HTR-8/SVneo (cell line): ENCODE measurements at regions not wholly inside any gene's neighbourhood (a gene's known extent, or its start where the extent isn't known, plus 50 kb on each side); places are given as distances from the start of the nearest gene placed in this dataset.

ENCODE experiments used
- DNase-seq: peaks from one replicate; pipeline ENCODE4 v3.0.0; 2011; ENCODE audit warnings: low spot score, mixed read lengths; ENCODE audit not compliant: insufficient read length
- FAIRE-seq: peaks from 2 replicates; lab custom pipeline; 2011; peaks lifted over from hg19 to GRCh38; lab: Jason Lieb, UNC

GRCh38 chr2:46831869-46832265 is 83.7 kb downstream of the MCFD2 start:
- no peak for DNase-seq
- FAIRE-seq = no peak

DNA sequence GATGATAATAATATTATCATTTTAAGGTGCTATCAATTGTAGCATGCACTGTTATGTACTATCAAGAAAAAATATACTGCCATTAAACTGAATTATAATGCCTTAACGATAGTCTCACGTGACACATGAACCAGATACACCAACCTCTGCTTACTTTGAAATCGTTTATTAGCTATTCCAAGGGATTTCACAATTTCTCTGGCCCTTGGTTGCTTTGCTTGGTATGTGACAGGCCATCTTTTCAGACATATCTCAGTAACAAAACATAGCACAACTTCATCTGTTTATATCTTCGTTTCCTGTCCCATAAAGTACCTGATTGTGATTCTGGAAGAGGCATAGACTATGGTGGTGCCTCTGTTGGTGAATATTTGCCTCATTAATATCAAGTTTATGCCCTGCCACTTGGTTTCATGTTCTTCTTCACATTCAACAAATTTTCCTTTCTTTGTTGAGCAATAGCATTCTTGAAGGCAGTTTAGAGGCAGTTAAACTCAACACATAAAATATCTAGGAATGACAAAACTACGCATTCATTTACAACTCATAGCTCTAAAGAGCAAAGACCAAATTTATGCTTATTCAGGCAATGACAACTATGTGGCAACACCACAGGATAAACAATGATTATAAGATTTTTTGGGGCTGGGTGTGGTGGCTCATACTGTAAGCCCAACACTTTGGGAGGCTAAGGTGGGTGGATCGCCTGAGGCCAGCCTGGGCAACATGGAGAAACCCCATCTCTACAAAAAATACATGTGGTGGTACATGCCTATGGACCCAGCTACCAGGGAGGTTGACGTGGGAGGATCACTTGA is 84.3 kb downstream of the MCFD2 start:
- DNase-seq = no peak
- no peak for FAIRE-seq

- FAIRE-seq (no peak), DNase-seq (no peak)
Measured at GRCh38 chr2:46829231-46829995, 86.2 kb downstream of the MCFD2 start.

- DNase-seq (no peak), FAIRE-seq (no peak)
Measured at GRCh38 chr2:46828491-46829230, 86.9 kb downstream of the MCFD2 start.

DNA sequence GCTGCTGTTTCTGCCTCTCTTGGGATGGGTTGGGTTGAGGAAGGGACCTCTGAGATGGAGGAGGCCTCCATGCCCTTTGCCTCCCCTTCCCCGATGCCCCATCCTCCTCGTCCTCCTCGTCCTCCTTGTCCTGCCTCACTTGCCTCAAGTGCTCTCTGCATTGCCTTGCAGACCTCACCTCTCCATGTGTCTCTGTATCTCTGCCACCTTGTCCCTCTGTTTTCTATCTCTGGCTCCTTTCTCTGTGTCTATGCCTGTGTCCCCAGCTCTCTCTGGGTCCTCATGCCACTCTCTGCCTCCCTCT is 87.5 kb downstream of the MCFD2 start:
- no peak for FAIRE-seq
- DNase-seq = no peak

- FAIRE-seq = peak; percentile 86
- no peak for DNase-seq
Measured at GRCh38 chr2:46827274-46828134, 88.1 kb downstream of the MCFD2 start.

DNA sequence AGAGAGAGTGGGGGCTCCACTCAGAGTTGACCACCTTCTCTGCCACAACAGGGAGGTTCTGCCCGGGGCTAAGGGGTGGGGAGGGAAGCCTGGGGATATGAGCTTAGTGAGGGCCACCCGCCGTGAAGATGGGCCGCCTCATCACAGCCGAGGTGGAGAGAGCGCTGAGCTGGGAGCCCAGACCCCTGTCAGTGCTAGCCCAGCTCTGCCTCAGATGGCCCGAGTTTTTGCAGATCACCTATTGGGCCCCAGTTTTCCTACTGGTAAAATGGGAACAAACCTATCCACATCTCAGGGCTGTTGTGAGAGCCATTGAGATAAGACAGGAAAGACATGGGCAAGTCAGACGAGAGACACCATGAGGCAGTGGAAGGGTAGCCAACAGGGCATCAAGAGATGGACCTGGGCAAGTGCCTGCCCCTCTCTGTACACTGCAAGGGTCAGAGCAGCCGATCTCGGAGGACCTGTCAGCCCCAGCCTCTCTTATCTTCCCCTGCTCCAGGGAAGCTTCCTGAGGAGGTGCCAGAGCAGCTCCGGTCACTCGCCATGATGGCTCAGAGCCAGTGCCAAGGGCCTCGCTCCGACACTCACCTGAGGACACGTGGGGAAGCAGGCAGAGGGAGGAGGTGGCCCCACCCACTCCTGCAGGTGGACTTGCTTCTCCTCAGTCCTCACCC is 88.9 kb downstream of the MCFD2 start:
- no peak for FAIRE-seq
- DNase-seq = no peak

- DNase-seq (no peak), FAIRE-seq (no peak)
Measured at GRCh38 chr2:46825939-46826568, 89.6 kb downstream of the MCFD2 start.

GRCh38 chr2:46825231-46825938 is 90.2 kb downstream of the MCFD2 start:
- no peak for FAIRE-seq

GRCh38 chr2:46824611-46825010 is 91.0 kb downstream of the MCFD2 start:
- FAIRE-seq = no peak

More at GRCh38 chr2:46825231-46825938, 90.2 kb downstream of the MCFD2 start:
- DNase-seq = no peak

DNA sequence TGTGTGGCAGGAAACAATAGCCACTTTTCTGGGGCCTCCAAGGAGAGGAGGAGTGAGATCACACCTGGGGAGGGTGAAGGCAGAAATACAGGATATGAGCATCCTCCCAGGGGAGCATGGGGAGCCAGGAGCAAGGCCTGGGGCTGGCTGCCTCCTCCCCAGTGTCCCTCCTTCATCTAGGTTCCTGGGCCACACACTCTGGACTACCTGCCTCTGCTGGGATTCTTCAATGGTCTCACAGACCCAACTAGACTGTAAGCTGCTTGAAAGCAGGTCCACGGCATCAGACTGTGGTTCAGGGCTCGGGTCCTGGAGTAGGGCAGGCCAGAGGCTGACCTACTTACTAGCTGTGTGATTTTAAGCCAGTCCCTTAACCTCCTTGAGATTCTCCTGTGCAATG is 94.0 kb downstream of the MCFD2 start:
- FAIRE-seq = no peak
- no peak for DNase-seq

More at GRCh38 chr2:46824611-46825010, 91.0 kb downstream of the MCFD2 start:
- DNase-seq = no peak

GRCh38 chr2:46818819-46819218 is 96.8 kb downstream of the MCFD2 start:
- FAIRE-seq = no peak
- DNase-seq = no peak

DNA sequence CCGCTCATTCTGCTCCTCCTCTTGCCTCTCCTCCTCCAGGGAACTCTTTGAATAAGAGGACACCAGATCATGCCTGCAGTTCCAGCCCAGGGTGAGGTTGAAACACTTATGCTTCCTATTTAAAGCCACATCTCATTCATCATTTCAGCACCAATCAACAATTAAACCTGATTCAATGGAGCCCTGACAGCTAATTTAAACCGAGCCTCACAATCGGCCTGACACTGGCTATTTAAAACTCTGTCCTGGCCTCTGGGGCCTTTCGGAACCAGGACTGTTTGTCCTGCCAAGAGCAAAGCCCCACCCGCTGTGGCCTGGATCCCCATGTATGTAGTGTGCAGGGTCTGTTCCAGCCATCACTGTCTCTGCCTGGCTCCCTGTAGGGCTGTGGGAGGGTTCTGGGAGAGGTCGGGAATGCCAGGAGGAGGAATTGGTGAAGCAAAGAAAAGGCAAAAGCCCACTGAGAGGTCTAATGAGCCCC is 97.4 kb downstream of the MCFD2 start:
- no peak for DNase-seq
- no peak for FAIRE-seq

- no peak for FAIRE-seq
Measured at GRCh38 chr2:46816846-46817726, 98.5 kb downstream of the MCFD2 start.

GRCh38 chr2:46816151-46816845 is 99.3 kb downstream of the MCFD2 start:
- no peak for FAIRE-seq

More at GRCh38 chr2:46816846-46817726, 98.5 kb downstream of the MCFD2 start:
- no peak for DNase-seq

GRCh38 chr2:46815121-46815802 is 100.3 kb downstream of the MCFD2 start:
- FAIRE-seq = no peak
- no peak for DNase-seq

More at GRCh38 chr2:46816151-46816845, 99.3 kb downstream of the MCFD2 start:
- DNase-seq = no peak
